DND-41 (cell line): ENCODE measurements at regions not wholly inside any gene's neighbourhood (a gene's known extent, or its start where the extent isn't known, plus 50 kb on each side); places are given as distances from the start of the nearest gene placed in this dataset.

Experiments used
- ATAC-seq: fragments of 200-7000 bp; cut with Tn5 transposase; 3 replicates; pipeline ENCODE4 v1.9.1; 2021; ENCODE audit warnings: low read depth; ENCODE audit not compliant: insufficient read depth
- DNase-seq: peaks from one replicate; pipeline ENCODE4 v3.0.0-alpha.2; 2020
- H2AFZ ChIP-seq: 2 replicates; pipeline ENCODE4 v1.6.0; 2012; ENCODE audit warnings: low read depth, low read length
- H3K27ac ChIP-seq: 2 replicates; pipeline ENCODE4 v1.5.1; 2012; ENCODE audit warnings: low read length, inconsistent platforms
- H3K27me3 ChIP-seq: fragments of 200-600 bp; sonication (generic); 2 replicates; pipeline ENCODE4 v1.6.0; 2012; ENCODE audit warnings: low read length, mild to moderate bottlenecking, inconsistent platforms; ENCODE audit not compliant: insufficient read depth, poor library complexity
- H3K36me3 ChIP-seq: 2 replicates; pipeline ENCODE4 v1.5.1; 2012; ENCODE audit warnings: low read length, inconsistent platforms; ENCODE audit not compliant: insufficient read depth
- H3K4me1 ChIP-seq: 2 replicates; pipeline ENCODE4 v1.5.1; 2012; ENCODE audit warnings: mild to moderate bottlenecking, low read length; ENCODE audit not compliant: insufficient read depth
- H3K4me2 ChIP-seq: 2 replicates; pipeline ENCODE4 v1.6.0; 2012; ENCODE audit warnings: mild to moderate bottlenecking, moderate library complexity, low read length, inconsistent platforms; ENCODE audit not compliant: insufficient read depth
- H3K4me3 ChIP-seq, 2 experiments: fragments of 200-600 bp in 1 of 2; shearing (Covaris generic) in 1 of 2; 2 replicates each; pipeline ENCODE4 v1.5.1; 2012 to 2016; ENCODE audit warnings: inconsistent platforms in 2 of 2, low read length in 2 of 2, mild to moderate bottlenecking in 2 of 2, low read depth in 1 of 2, moderate library complexity in 1 of 2
- H3K79me2 ChIP-seq: 2 replicates; pipeline ENCODE4 v1.6.0; 2012; ENCODE audit warnings: low read length, inconsistent platforms; ENCODE audit not compliant: insufficient read depth
- H3K9ac ChIP-seq: 2 replicates; pipeline ENCODE4 v1.6.0; 2012; ENCODE audit warnings: low read depth, mild to moderate bottlenecking, inconsistent platforms, low read length, moderate library complexity
- H3K9me3 ChIP-seq: 2 replicates; pipeline ENCODE4 v1.5.1; 2012; ENCODE audit warnings: low read length, moderate library complexity, mild to moderate bottlenecking, inconsistent platforms; ENCODE audit not compliant: insufficient read depth, severe bottlenecking
- H4K20me1 ChIP-seq: 2 replicates; pipeline ENCODE4 v1.6.0; 2012; ENCODE audit warnings: low read length; ENCODE audit not compliant: insufficient read depth
- CTCF ChIP-seq: IDR thresholded peaks from 2 replicates; pipeline ENCODE4 v1.5.1; 2012; ENCODE audit warnings: borderline replicate concordance, low read length, moderate library complexity, mild to moderate bottlenecking; ENCODE audit not compliant: poor library complexity, severe bottlenecking; ENCODE audit errors: extremely low read depth
- EZH2 ChIP-seq: IDR thresholded peaks from 3 replicates; pipeline ENCODE4 v1.6.1; 2012; ENCODE audit warnings: borderline replicate concordance, low read depth, mild to moderate bottlenecking, moderate library complexity, low read length, inconsistent platforms; ENCODE audit not compliant: severe bottlenecking

- no peak overlapping the region for H3K9ac ChIP-seq
Observed at GRCh38 chr2:201972621-201973255, 60.9 kb upstream of the FZD7 start.

GRCh38 chr2:201973305-201973928 is 60.2 kb upstream of the FZD7 start:
- no peaks in the 10 kb centered on the region for H3K9me3 ChIP-seq
- H3K27ac ChIP-seq = no peak overlapping the region
- H3K36me3 ChIP-seq = no peaks in the 10 kb centered on the region
- H3K4me1 ChIP-seq = no peaks in the 10 kb centered on the region
- H3K4me3 ChIP-seq = no peak overlapping the region
- no peak overlapping the region for H3K9ac ChIP-seq
- no peak for DNase-seq
- H3K4me2 ChIP-seq = no peak overlapping the region
- ATAC-seq = no peak
- no peaks in the 10 kb centered on the region for H3K79me2 ChIP-seq
- no peak overlapping the region for H2AFZ ChIP-seq
- TF ChIP-seq EZH2 (no peak), CTCF (no peak)
- no peaks in the 10 kb centered on the region for H4K20me1 ChIP-seq
- H3K27me3 ChIP-seq = peaks cover 23% of the 10 kb centered on the region

More at GRCh38 chr2:201972621-201973255, 60.9 kb upstream of the FZD7 start:
- Histone ChIP-seq H3K4me3 (no peak overlapping the region), H3K27ac (no peak overlapping the region), H3K9me3 (no peaks in the 10 kb centered on the region), H3K36me3 (no peaks in the 10 kb centered on the region), H3K79me2 (no peaks in the 10 kb centered on the region), H3K4me2 (no peak overlapping the region), H2AFZ (no peak overlapping the region), H3K27me3 (peaks cover 22% of the 10 kb centered on the region), H3K4me1 (no peaks in the 10 kb centered on the region), H4K20me1 (no peaks in the 10 kb centered on the region)
- TF ChIP-seq CTCF (no peak), EZH2 (no peak)
- ATAC-seq (no peak), DNase-seq (no peak)

- H3K4me1 ChIP-seq = no peaks in the 10 kb centered on the region
- no peak overlapping the region for H3K4me3 ChIP-seq
- ATAC-seq (no peak), DNase-seq (no peak)
- TF ChIP-seq CTCF = no peak
- TF ChIP-seq EZH2 = no peak
- peaks cover 25% of the 10 kb centered on the region for H3K27me3 ChIP-seq
- no peaks in the 10 kb centered on the region for H4K20me1 ChIP-seq
- H3K79me2 ChIP-seq = no peaks in the 10 kb centered on the region
- H3K27ac ChIP-seq = no peak overlapping the region
- H3K9me3 ChIP-seq = no peaks in the 10 kb centered on the region
- no peak overlapping the region for H3K9ac ChIP-seq
- no peak overlapping the region for H3K4me2 ChIP-seq
- H3K36me3 ChIP-seq = no peaks in the 10 kb centered on the region
- H2AFZ ChIP-seq = no peak overlapping the region
Observed at GRCh38 chr2:201974171-201975100, 59.2 kb upstream of the FZD7 start.
